22Rv1 (cell line): ENCODE measurements at regions not wholly inside any gene's neighbourhood (a gene's known extent, or its start where the extent isn't known, plus 50 kb on each side); places are given as distances from the start of the nearest gene placed in this dataset.

Experiments
- CTCF ChIP-seq: fragments of 450-650 bp; IDR thresholded peaks from 2 replicates; pipeline ENCODE4 v1.5.1; 2017; ENCODE audit warnings: mild to moderate bottlenecking
- ZFX ChIP-seq: fragments of 450-650 bp; IDR thresholded peaks from 2 replicates; pipeline ENCODE4 v1.6.1; 2017; ENCODE audit warnings: antibody characterized with exemption, borderline replicate concordance

DNA sequence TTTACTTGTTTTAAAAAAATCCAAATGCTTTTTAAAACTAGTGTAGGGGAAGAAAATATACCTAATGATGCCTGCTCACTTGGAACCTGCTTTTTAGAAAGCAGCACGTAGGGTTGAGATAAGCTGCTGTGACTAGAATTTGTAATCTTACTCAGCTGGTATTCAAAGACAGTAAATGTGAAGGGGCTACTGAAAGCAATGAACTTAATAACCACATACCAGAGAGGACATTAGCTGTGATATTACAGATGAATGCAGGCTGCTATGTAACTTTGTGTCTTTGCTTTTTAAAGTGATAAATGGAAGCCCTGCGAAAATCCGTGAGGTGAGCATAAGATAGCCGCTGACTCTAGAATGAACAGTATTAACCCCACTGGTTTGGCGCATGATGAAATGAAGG is 124.1 kb downstream of the TRIML1 start:
- TF ChIP-seq CTCF (no peak), ZFX (no peak)
